Common myeloid progenitor, CD34-positive (primary cell): ENCODE measurements at regions not wholly inside any gene's neighbourhood (a gene's known extent, or its start where the extent isn't known, plus 50 kb on each side); places are given as distances from the start of the nearest gene placed in this dataset.

Experiments
- CTCF ChIA-PET: fragments of 350-600 bp; sonication (Branson Sonifier 250); formaldehyde crosslinking; loops from one replicate; lab custom pipeline; 2021; ENCODE audit warnings: antibody characterized with exemption; lab: Charles Lee
- POLR2A ChIA-PET: fragments of 350-600 bp; sonication (Branson Sonifier 250); formaldehyde crosslinking; loops from one replicate; lab custom pipeline; 2021; ENCODE audit warnings: antibody characterized with exemption; lab: Charles Lee
- DNase-seq, 3 donors: peaks; one replicate each; pipeline versions ENCODE4 v3.0.0 to v3.0.0-alpha.2; 2013
- H3K27ac ChIP-seq, 2 experiments: 1 replicate in 1 of 2; 2 replicates in 1 of 2; pipeline ENCODE4 v1.7.0; 2013; ENCODE audit warnings: inconsistent platforms in 2 of 2, low read length in 2 of 2, mild to moderate bottlenecking in 2 of 2, low read depth in 1 of 2, moderate library complexity in 1 of 2; ENCODE audit not compliant: severe bottlenecking in 2 of 2, insufficient read depth in 1 of 2, poor library complexity in 1 of 2
- H3K27me3 ChIP-seq, 5 experiments: replicated peaks in 2 of 5; 1 replicate in 3 of 5; 2 replicates in 2 of 5; pipeline versions ENCODE4 v1.6.1 to v1.7.0; 2013; ENCODE audit warnings: low read length in 4 of 5, mild to moderate bottlenecking in 2 of 5, moderate library complexity in 2 of 5, inconsistent platforms in 1 of 5; ENCODE audit not compliant: insufficient read depth in 5 of 5, control insufficient read depth in 4 of 5
- H3K36me3 ChIP-seq, 4 experiments: 1 replicate in 2 of 4; 2 replicates in 2 of 4; pipeline versions ENCODE4 v1.6.1 to v1.7.0; 2013; ENCODE audit warnings: low read length in 3 of 4, control low read depth in 1 of 4, mild to moderate bottlenecking in 1 of 4; ENCODE audit not compliant: control insufficient read depth in 4 of 4, insufficient read depth in 4 of 4
- H3K4me1 ChIP-seq, 4 experiments: 1 replicate in 3 of 4; 2 replicates in 1 of 4; pipeline versions ENCODE4 v1.6.1 to v1.7.1; 2013; ENCODE audit warnings: low read length in 3 of 4, mild to moderate bottlenecking in 3 of 4, control low read depth in 1 of 4, inconsistent platforms in 1 of 4, moderate library complexity in 1 of 4; ENCODE audit not compliant: control insufficient read depth in 4 of 4, insufficient read depth in 4 of 4; ENCODE audit errors: control extremely low read depth in 1 of 4
- H3K4me3 ChIP-seq, 7 experiments: 1 replicate in 4 of 7; 2 replicates in 3 of 7; pipeline versions ENCODE4 v1.5.1 to v1.7.0; 2013; ENCODE audit warnings: mild to moderate bottlenecking in 7 of 7, low read length in 6 of 7, moderate library complexity in 6 of 7, inconsistent platforms in 2 of 7, low read depth in 2 of 7, control low read depth in 1 of 7; ENCODE audit not compliant: insufficient read depth in 4 of 7, control insufficient read depth in 1 of 7; ENCODE audit errors: extremely low read depth in 1 of 7
- H3K9me3 ChIP-seq, 5 experiments: 1 replicate in 4 of 5; 2 replicates in 1 of 5; pipeline versions ENCODE4 v1.6.1 to v1.7.1; 2013; ENCODE audit warnings: low read length in 4 of 5, mild to moderate bottlenecking in 2 of 5, inconsistent platforms in 1 of 5, low read depth in 1 of 5, moderate library complexity in 1 of 5; ENCODE audit not compliant: control insufficient read depth in 4 of 5, insufficient read depth in 2 of 5; ENCODE audit errors: control extremely low read depth in 1 of 5
- WGBS: methylation state at CpG from one replicate; pipeline ENCODE4 v1.1.5; 2013; ENCODE audit not compliant: insufficient coverage; 5-methylcytosine and 5-hydroxymethylcytosine counted together

GRCh38 chr7:155925682-155926081, 113.4 kb upstream of the SHH start:
- DNase-seq = no peak

GRCh38 chr7:155922067-155922816, 110.0 kb upstream of the SHH start:
- Histone ChIP-seq H3K27me3 (peaks cover 0 to 6% (median 2%) of the 10 kb centered on the region in 5 experiments), H3K36me3 (no peaks in the 10 kb centered on the region), H3K27ac (no peak overlapping the region), H3K9me3 (peaks cover 0 to 2% (median 0%) of the 10 kb centered on the region in 5 experiments), H3K4me3 (no peak overlapping the region), H3K4me1 (no peaks in the 10 kb centered on the region)
- DNase-seq = no peak
- CTCF ChIA-PET = interaction anchor here (1.4 kb wide), 1 partner anchor 10 kb away, joined by 3 read pairs; no protein-coding TSS in a partner anchor
- 55% methylated on average over 16 of the region's 25 CpGs for WGBS
- POLR2A ChIA-PET = no interaction called here

More at GRCh38 chr7:155925682-155926081, 113.4 kb upstream of the SHH start:
- WGBS = 88% methylated on average over 13 of the region's 14 CpGs
- CTCF ChIA-PET = no interaction called here
- H3K27ac ChIP-seq = no peak overlapping the region
- no peaks in the 10 kb centered on the region for H3K36me3 ChIP-seq
- H3K4me3 ChIP-seq = no peak overlapping the region
- no peaks in the 10 kb centered on the region for H3K4me1 ChIP-seq
- peaks cover 0 to 10% (median 2%) of the 10 kb centered on the region in 5 experiments for H3K27me3 ChIP-seq
- peaks cover 0 to 6% (median 2%) of the 10 kb centered on the region in 5 experiments for H3K9me3 ChIP-seq
- POLR2A ChIA-PET = no interaction called here

- H3K36me3 ChIP-seq = no peaks in the 10 kb centered on the region
- CTCF ChIA-PET = interaction anchor here (1.4 kb wide), 1 partner anchor 10 kb away, joined by 3 read pairs; no protein-coding TSS in a partner anchor
- DNase-seq = no peak
- H3K27ac ChIP-seq = no peak overlapping the region
- no peaks in the 10 kb centered on the region for H3K4me1 ChIP-seq
- WGBS = 83% methylated on average over 4 of the region's 10 CpGs
- H3K4me3 ChIP-seq = no peak overlapping the region
- POLR2A ChIA-PET = no interaction called here
- no peaks in the 10 kb centered on the region for H3K9me3 ChIP-seq
- H3K27me3 ChIP-seq = peaks cover 0 to 5% (median 2%) of the 10 kb centered on the region in 5 experiments
These were observed 109.5 kb upstream of the SHH start for GRCh38 chr7:155921804-155922066.

DNA sequence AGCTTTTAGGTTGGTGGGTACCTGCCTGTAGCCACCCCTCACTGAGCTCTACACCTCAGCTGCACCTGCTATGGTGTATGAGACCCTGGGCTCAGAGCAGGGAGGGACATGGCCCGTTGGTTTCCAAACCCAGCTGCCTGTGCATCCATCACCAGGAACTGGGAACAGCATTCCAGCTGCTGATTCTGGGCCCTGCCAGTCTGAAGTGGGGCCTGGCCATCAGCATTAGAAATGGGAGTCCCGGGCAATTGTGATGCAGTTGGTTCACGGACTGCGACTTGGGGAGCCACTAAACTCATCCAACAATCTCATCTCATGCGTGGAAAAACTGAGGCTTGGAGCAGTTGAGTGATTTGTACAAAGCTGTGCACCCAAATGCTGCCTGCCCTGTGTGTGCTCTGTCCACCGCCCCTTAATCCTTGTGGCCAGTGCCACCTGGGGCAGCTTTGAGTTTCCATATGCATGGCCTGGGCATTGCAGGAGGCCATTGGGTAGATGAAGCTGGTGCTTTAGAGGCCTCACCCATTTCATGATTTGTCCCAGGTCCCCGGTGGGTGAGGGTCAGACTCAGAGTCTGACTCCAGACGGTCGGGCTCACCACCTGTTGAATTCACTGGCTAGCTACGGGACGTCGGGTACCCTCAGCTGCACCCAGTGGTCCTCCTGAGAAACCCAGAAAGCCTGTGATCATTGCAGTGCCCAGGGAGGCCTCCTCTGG, 109.0 kb upstream of the SHH start:
- ChIA-PET CTCF (interaction anchor here (1.4 kb wide), 1 partner anchor 9 kb away, joined by 3 read pairs; no protein-coding TSS in a partner anchor), POLR2A (no interaction called here)
- no peaks in the 10 kb centered on the region for H3K36me3 ChIP-seq
- no peaks in the 10 kb centered on the region for H3K9me3 ChIP-seq
- no peaks in the 10 kb centered on the region for H3K4me1 ChIP-seq
- no peak overlapping the region for H3K27ac ChIP-seq
- no peak overlapping the region for H3K4me3 ChIP-seq
- WGBS = 97% methylated on average over 11 of the region's 12 CpGs
- peaks cover 0 to 6% (median 2%) of the 10 kb centered on the region in 5 experiments for H3K27me3 ChIP-seq
- DNase-seq = no peak

DNA sequence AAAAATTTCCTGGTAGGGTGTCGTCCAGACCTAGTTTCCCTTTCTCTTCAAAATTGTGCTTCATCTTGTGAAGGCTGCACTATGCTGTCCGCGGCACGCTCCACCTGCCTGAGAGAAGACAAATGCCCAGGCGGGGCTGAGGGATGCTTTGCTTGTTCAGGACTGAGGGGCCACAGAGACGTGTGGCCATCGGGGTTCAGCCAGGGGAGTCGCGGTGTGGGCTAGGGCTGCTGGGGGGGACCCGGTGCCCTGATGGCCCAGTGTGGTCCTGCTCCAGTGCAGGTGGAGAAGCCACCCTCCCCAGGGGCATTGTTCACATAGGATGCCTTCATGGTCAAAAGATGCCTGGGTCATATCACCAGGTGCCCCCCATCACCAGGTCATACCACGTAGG, 107.8 kb upstream of the SHH start:
- H3K36me3 ChIP-seq = no peaks in the 10 kb centered on the region
- no peak for DNase-seq
- no peaks in the 10 kb centered on the region for H3K4me1 ChIP-seq
- no peak overlapping the region for H3K27ac ChIP-seq
- H3K4me3 ChIP-seq = no peak overlapping the region
- ChIA-PET POLR2A (no interaction called here), CTCF (no interaction called here)
- peaks cover 0 to 9% (median 0%) of the 10 kb centered on the region in 5 experiments for H3K27me3 ChIP-seq
- no peaks in the 10 kb centered on the region for H3K9me3 ChIP-seq
- 93% methylated on average over 9 of the region's 11 CpGs for WGBS

DNA sequence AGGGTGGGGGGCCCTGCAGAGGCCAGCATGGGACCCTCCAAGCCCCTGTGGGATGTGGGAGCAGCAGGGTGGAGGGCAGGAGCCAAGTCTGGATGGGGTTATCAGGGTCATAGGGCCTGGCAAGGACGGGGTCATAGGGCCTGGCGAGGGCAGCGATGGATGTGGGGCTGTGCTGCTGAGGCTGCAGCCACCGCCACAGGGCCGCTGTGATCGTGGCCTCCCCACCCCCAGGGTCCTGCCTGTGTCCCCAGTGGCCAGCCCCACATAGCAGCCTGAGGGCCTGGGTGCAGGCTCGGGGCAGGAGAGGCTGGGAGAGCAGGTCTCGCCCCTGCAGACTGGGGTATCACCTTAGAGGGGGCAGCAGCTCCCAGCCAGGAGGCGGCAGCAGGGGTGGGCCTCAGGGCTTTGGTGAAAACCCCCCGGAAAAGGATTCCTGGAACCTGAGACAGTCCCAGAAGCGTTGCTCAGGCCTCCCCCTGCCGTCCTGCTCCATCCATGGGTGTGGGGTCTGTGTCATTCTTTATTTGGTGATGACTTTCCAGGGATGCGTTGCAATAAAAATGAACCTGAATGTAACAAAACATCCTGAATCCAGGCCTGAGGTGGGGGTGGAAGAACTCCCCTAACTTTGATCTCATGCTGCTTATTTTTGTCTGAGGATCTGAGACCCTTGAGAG, 107.3 kb upstream of the SHH start:
- Histone ChIP-seq H3K36me3 (no peaks in the 10 kb centered on the region), H3K9me3 (no peaks in the 10 kb centered on the region), H3K4me1 (no peaks in the 10 kb centered on the region), H3K27ac (no peak overlapping the region), H3K4me3 (no peak overlapping the region), H3K27me3 (peaks cover 0 to 9% (median 0%) of the 10 kb centered on the region in 5 experiments)
- 95% methylated on average over 12 of the region's 13 CpGs for WGBS
- ChIA-PET CTCF (no interaction called here), POLR2A (no interaction called here)
- no peak for DNase-seq
